ENCODE measurements at regions not wholly inside any gene's neighbourhood (a gene's known extent, or its start where the extent isn't known, plus 50 kb on each side); places are given as distances from the start of the nearest gene placed in this dataset.

DNA sequence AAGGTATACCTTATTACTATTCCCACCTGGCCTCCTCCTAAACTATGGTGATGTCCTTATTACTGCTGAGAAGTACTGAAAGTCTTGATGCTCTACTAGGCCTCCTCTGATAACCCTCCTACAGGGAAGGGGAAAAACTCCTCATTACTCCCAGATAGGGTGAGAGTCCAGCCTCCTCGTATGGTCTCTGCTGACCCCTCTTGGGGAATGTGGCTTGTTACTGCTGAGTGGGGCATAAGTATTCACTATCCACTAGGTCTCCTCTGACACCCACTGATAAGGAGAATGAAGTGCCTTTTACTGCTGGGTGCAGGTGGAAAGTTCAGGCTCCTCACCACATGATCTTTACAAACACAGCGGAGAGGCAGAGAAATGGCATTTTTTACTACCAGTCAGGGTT, 222.9 kb downstream of the CHRM2 start:
- TF ChIP-seq, protein P1, sequence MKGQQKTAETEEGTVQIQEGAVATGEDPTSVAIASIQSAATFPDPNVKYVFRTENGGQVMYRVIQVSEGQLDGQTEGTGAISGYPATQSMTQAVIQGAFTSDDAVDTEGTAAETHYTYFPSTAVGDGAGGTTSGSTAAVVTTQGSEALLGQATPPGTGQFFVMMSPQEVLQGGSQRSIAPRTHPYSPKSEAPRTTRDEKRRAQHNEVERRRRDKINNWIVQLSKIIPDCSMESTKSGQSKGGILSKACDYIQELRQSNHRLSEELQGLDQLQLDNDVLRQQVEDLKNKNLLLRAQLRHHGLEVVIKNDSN (IDR thresholded peaks at IDR 0.05): no peak
- TF ChIP-seq ZBTB7A (IDR thresholded peaks at IDR 0.05; ENCODE audit: low read depth) (no peak), CREB1 (IDR thresholded peaks at IDR 0.05; ENCODE audit: low read depth) (no peak), NFIC (IDR thresholded peaks at IDR 0.05) (no peak), YY1 (IDR thresholded peaks at IDR 0.05; ENCODE audit: low read depth) (no peak), CEBPB (IDR thresholded peaks at IDR 0.05) (no peak), RAD21 (IDR thresholded peaks at IDR 0.05; ENCODE audit: low read depth) (no peak), FOXM1 (IDR thresholded peaks at IDR 0.05; ENCODE audit: borderline replicate concordance, low read depth) (no peak), TCF12 (IDR thresholded peaks at IDR 0.05; ENCODE audit: low read depth) (no peak), EGR1 (IDR thresholded peaks at IDR 0.05) (no peak), TEAD4 (IDR thresholded peaks at IDR 0.05) (no peak), EP300 (IDR thresholded peaks at IDR 0.05; ENCODE audit: borderline replicate concordance) (no peak), TAF1 (IDR thresholded peaks at IDR 0.05; ENCODE audit: low read depth) (no peak)
- TF ChIP-seq, protein P2, sequence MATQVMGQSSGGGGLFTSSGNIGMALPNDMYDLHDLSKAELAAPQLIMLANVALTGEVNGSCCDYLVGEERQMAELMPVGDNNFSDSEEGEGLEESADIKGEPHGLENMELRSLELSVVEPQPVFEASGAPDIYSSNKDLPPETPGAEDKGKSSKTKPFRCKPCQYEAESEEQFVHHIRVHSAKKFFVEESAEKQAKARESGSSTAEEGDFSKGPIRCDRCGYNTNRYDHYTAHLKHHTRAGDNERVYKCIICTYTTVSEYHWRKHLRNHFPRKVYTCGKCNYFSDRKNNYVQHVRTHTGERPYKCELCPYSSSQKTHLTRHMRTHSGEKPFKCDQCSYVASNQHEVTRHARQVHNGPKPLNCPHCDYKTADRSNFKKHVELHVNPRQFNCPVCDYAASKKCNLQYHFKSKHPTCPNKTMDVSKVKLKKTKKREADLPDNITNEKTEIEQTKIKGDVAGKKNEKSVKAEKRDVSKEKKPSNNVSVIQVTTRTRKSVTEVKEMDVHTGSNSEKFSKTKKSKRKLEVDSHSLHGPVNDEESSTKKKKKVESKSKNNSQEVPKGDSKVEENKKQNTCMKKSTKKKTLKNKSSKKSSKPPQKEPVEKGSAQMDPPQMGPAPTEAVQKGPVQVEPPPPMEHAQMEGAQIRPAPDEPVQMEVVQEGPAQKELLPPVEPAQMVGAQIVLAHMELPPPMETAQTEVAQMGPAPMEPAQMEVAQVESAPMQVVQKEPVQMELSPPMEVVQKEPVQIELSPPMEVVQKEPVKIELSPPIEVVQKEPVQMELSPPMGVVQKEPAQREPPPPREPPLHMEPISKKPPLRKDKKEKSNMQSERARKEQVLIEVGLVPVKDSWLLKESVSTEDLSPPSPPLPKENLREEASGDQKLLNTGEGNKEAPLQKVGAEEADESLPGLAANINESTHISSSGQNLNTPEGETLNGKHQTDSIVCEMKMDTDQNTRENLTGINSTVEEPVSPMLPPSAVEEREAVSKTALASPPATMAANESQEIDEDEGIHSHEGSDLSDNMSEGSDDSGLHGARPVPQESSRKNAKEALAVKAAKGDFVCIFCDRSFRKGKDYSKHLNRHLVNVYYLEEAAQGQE (IDR thresholded peaks at IDR 0.05; ENCODE audit: low read depth): no peak
- TF ChIP-seq, protein P3, sequence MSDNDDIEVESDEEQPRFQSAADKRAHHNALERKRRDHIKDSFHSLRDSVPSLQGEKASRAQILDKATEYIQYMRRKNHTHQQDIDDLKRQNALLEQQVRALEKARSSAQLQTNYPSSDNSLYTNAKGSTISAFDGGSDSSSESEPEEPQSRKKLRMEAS (IDR thresholded peaks at IDR 0.05): no peak

DNA sequence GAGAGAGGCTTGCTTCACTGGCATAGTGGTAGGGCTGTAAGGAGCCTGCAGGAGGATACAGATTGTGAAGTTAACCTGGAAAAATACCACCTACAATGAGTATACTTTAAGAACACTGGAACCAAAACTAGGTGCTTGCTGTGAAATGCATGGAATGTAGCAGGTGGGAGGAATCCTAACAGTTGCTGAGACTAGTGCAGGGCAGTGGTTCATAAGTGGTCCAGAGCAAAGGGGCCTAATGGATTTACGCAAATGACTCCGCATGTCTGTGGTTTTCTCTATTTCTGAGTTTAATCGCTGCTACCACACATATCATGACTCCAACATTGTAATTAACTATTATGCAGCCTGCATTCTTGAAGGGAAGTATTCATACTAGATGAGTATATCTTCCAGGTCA, 218.4 kb downstream of the CHRM2 start:
- TF ChIP-seq, protein P1 (IDR thresholded peaks at IDR 0.05): no peak

DNA sequence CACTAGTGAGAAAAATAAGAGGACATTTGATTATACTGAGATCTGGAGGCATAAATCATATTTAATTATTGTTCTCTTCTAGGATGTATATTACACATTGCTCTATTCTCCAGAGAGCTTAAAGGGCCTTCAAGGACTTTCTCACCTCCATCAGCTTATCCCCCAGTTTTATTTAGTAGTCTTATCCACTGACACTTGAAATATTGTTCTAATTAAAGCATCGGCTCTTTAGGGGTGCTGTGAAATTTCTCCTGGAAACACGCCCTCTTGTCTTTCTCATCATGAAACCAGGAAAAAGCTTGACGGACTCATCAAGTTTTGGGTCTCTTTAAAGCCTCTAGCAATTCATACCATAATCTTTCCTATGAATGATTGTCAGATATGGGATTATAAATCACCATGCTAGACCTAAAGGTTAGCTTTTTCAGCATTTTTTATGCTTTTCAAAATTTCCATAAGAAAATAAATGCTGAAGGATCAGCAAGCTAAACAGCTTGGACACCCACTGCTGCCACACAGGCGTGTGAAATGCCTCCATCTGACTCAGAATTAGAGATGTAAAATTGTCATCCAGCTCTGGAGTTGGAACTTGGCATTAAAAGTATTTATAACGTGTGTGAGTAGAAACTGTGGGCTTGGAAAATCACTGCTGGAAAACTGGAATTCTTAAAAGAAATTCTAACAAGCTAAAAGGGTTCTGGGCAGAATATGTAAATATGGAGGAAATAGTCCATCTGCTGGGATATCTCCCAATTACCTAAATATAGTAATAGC, 216.3 kb downstream of the CHRM2 start:
- TF ChIP-seq CREB1 (IDR thresholded peaks at IDR 0.05; ENCODE audit: low read depth): no peak
- no peak for TF ChIP-seq TAF1 (IDR thresholded peaks at IDR 0.05; ENCODE audit: low read depth)
- no peak for TF ChIP-seq TEAD4 (IDR thresholded peaks at IDR 0.05)
- no peak for TF ChIP-seq FOXM1 (IDR thresholded peaks at IDR 0.05; ENCODE audit: borderline replicate concordance, low read depth)
- no peak for TF ChIP-seq EP300 (IDR thresholded peaks at IDR 0.05; ENCODE audit: borderline replicate concordance)
- TF ChIP-seq, protein P2 (IDR thresholded peaks at IDR 0.05; ENCODE audit: low read depth): no peak
- no peak for TF ChIP-seq YY1 (IDR thresholded peaks at IDR 0.05; ENCODE audit: low read depth)
- TF ChIP-seq, protein P1 (IDR thresholded peaks at IDR 0.05): no peak
- TF ChIP-seq RAD21 (IDR thresholded peaks at IDR 0.05; ENCODE audit: low read depth): no peak
- no peak for TF ChIP-seq NFIC (IDR thresholded peaks at IDR 0.05)

DNA sequence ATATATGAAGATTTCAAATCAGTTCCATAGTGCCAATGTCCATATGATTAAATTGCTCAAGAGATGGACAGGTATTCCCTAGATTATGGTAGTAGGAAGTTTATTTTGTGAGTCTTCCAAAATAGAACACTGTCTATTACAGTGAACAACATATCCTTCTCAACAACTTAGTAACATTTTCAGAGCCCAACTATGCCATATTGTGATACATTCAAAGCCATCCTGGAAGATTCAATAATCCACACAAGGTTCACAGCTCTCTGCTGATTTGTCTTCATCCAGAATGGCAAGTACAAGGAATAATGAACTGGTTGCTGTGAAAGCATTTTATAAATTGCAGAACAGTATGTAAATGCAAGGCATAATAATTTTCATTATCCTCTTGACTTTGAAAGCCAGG, 213.9 kb downstream of the CHRM2 start:
- TF ChIP-seq EP300 (IDR thresholded peaks at IDR 0.05; ENCODE audit: borderline replicate concordance): no peak
- TF ChIP-seq TEAD4 (IDR thresholded peaks at IDR 0.05): no peak
- no peak for TF ChIP-seq RAD21 (IDR thresholded peaks at IDR 0.05; ENCODE audit: low read depth)
- no peak for TF ChIP-seq YY1 (IDR thresholded peaks at IDR 0.05; ENCODE audit: low read depth)
- no peak for TF ChIP-seq FOXM1 (IDR thresholded peaks at IDR 0.05; ENCODE audit: borderline replicate concordance, low read depth)
- TF ChIP-seq, protein P3 (IDR thresholded peaks at IDR 0.05): no peak
- TF ChIP-seq ZBTB7A (IDR thresholded peaks at IDR 0.05; ENCODE audit: low read depth): no peak
- TF ChIP-seq CEBPB (IDR thresholded peaks at IDR 0.05): no peak
- no peak for TF ChIP-seq TCF12 (IDR thresholded peaks at IDR 0.05; ENCODE audit: low read depth)
- TF ChIP-seq, protein P1 (IDR thresholded peaks at IDR 0.05): no peak
- TF ChIP-seq, protein P2 (IDR thresholded peaks at IDR 0.05; ENCODE audit: low read depth): no peak

All from Ishikawa (cell line).